ENCODE measurements at regions not wholly inside any gene's neighbourhood (a gene's known extent, or its start where the extent isn't known, plus 50 kb on each side); places are given as distances from the start of the nearest gene placed in this dataset.
A peak's percentile ranks its signal among the peaks of the same experiment; 100 is the strongest.

- no peak overlapping the region for H3K9ac ChIP-seq
- H3K27me3 ChIP-seq (ENCODE audit: insufficient read depth) = no peaks in the 10 kb centered on the region; the same call in 1 of the 2 replicates
- H3K9me2 ChIP-seq = no peaks in the 10 kb centered on the region
- CTCF ChIA-PET = interaction anchor here (1.2 to 4.2 kb wide), 2 partner anchors 28 to 264 kb away, joined by 3 to 21 read pairs; no protein-coding TSS in a partner anchor
- WGBS (ENCODE audit: low lambda C conversion rate) = 73% methylated on average over 10 of the region's 10 CpGs
- H4K20me1 ChIP-seq (ENCODE audit: insufficient read depth) = no peaks in the 10 kb centered on the region
- H3K36me3 ChIP-seq (replicated peaks in 1 of 2; ENCODE audit: control insufficient read depth in 1 of 2, insufficient read depth in 2 of 2, low read length in 1 of 2) = no peaks in the 10 kb centered on the region
- H3K4me2 ChIP-seq = no peak overlapping the region
- H3K79me2 ChIP-seq (ENCODE audit: insufficient read depth) = no peaks in the 10 kb centered on the region
- TF ChIP-seq, protein P1, sequence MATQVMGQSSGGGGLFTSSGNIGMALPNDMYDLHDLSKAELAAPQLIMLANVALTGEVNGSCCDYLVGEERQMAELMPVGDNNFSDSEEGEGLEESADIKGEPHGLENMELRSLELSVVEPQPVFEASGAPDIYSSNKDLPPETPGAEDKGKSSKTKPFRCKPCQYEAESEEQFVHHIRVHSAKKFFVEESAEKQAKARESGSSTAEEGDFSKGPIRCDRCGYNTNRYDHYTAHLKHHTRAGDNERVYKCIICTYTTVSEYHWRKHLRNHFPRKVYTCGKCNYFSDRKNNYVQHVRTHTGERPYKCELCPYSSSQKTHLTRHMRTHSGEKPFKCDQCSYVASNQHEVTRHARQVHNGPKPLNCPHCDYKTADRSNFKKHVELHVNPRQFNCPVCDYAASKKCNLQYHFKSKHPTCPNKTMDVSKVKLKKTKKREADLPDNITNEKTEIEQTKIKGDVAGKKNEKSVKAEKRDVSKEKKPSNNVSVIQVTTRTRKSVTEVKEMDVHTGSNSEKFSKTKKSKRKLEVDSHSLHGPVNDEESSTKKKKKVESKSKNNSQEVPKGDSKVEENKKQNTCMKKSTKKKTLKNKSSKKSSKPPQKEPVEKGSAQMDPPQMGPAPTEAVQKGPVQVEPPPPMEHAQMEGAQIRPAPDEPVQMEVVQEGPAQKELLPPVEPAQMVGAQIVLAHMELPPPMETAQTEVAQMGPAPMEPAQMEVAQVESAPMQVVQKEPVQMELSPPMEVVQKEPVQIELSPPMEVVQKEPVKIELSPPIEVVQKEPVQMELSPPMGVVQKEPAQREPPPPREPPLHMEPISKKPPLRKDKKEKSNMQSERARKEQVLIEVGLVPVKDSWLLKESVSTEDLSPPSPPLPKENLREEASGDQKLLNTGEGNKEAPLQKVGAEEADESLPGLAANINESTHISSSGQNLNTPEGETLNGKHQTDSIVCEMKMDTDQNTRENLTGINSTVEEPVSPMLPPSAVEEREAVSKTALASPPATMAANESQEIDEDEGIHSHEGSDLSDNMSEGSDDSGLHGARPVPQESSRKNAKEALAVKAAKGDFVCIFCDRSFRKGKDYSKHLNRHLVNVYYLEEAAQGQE (IDR thresholded peaks at IDR 0.05; ENCODE audit: low read depth, low read length) = no peak
- TF ChIP-seq, protein P2, sequence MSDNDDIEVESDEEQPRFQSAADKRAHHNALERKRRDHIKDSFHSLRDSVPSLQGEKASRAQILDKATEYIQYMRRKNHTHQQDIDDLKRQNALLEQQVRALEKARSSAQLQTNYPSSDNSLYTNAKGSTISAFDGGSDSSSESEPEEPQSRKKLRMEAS (IDR thresholded peaks at IDR 0.05; ENCODE audit: low read depth) = no peak
- TF ChIP-seq RFX5 (IDR thresholded peaks at IDR 0.05; ENCODE audit: low read length) = no peak
- no peak for TF ChIP-seq TEAD4 (IDR thresholded peaks at IDR 0.05; ENCODE audit: borderline replicate concordance, insufficient read depth)
- no peak for TF ChIP-seq YY1 (IDR thresholded peaks at IDR 0.05; ENCODE audit: low read depth)
- TF ChIP-seq POLR2AphosphoS5 (IDR thresholded peaks at IDR 0.05; ENCODE audit: low read depth, low read length) = no peak
- TF ChIP-seq CHD2 (IDR thresholded peaks at IDR 0.05; ENCODE audit: low read length, partially characterized antibody) = no peak
- no peak overlapping the region for H2AFZ ChIP-seq (ENCODE audit: low read depth)
- POLR2A ChIA-PET = no interaction called here
- no peak overlapping the region for H3K27ac ChIP-seq (ENCODE audit: low read depth in 2 of 2, low read length in 1 of 2)
- H3K4me1 ChIP-seq (ENCODE audit: control insufficient read depth in 1 of 2, insufficient read depth in 2 of 2, low read depth in 1 of 2, low read length in 1 of 2) = no peaks in the 10 kb centered on the region
- no peak for DNase-seq
- H3K4me3 ChIP-seq (ENCODE audit: low read depth in 2 of 2, low read length in 1 of 2) = no peak overlapping the region
- no peaks in the 10 kb centered on the region for H3K9me3 ChIP-seq
- H3F3A ChIP-seq (replicated peaks; ENCODE audit: insufficient read depth) = no peaks in the 10 kb centered on the region
Measured at GRCh38 chr2:11096591-11096990, 58.7 kb upstream of the SLC66A3 start.

DNA sequence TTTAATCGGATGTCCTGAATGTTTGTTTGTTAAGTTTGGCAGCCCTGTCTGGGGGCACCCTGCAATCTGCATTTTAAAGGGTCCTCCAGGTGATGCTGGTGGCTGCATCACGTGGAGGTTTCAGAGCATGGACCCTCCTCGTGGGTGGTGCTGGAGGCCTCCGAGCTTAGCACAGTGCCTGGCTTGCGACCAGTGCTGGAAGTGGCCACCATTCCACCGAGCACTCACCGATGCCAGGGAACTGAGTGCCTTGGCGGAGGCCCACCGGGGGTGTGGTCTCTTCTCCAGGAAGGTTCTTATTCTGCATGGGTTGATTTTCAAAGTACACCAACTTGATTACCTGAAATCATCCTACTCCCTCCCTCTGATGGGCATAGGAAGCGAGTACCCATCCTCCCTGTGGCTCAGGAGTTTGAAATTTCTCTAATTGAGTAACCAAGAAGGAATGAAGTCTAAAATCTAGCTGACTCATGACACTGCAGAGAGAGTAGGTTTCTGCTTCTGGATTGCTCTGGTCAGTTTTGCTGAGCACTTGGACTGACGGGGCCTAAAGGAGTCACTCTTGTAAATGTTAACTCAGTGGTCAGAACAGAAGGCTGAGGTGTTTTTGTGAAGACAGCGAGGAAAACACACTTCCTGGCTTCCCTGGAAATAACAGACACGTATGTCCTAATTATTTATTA is 58.1 kb upstream of the SLC66A3 start:
- H3K4me1 ChIP-seq (ENCODE audit: control insufficient read depth in 1 of 2, insufficient read depth in 2 of 2, low read depth in 1 of 2, low read length in 1 of 2) = no peaks in the 10 kb centered on the region
- H3K9me3 ChIP-seq = no peaks in the 10 kb centered on the region
- ChIA-PET CTCF (interaction anchor here (1.2 to 4.2 kb wide), 2 partner anchors 27 to 265 kb away, joined by 3 to 21 read pairs; no protein-coding TSS in a partner anchor), POLR2A (no interaction called here)
- H3K9ac ChIP-seq = no peak overlapping the region
- TF ChIP-seq, protein P2 (IDR thresholded peaks at IDR 0.05; ENCODE audit: low read depth) = no peak
- TF ChIP-seq GATA2 (CRISPR knock-in tag; IDR thresholded peaks at IDR 0.05) = no peak
- TF ChIP-seq MXI1 (IDR thresholded peaks at IDR 0.05; ENCODE audit: low read depth, low read length) = no peak
- TF ChIP-seq RAD21 (IDR thresholded peaks at IDR 0.05; ENCODE audit: low read length) = no peak
- TF ChIP-seq RFX5 (IDR thresholded peaks at IDR 0.05; ENCODE audit: low read length) = no peak
- TF ChIP-seq JUND (IDR thresholded peaks at IDR 0.05) = no peak; the same call in 1 of the 2 replicates
- TF ChIP-seq YY1 (IDR thresholded peaks at IDR 0.05; ENCODE audit: low read depth) = no peak
- no peak for TF ChIP-seq TCF12 (IDR thresholded peaks at IDR 0.05)
- TF ChIP-seq, protein P3, sequence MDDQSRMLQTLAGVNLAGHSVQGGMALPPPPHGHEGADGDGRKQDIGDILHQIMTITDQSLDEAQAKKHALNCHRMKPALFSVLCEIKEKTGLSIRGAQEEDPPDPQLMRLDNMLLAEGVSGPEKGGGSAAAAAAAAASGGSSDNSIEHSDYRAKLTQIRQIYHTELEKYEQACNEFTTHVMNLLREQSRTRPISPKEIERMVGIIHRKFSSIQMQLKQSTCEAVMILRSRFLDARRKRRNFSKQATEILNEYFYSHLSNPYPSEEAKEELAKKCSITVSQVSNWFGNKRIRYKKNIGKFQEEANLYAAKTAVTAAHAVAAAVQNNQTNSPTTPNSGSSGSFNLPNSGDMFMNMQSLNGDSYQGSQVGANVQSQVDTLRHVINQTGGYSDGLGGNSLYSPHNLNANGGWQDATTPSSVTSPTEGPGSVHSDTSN (IDR thresholded peaks at IDR 0.05) = 0 out of 2 replicates have a peak, but pooled peaks have one; percentile 7
- TF ChIP-seq CHD2 (IDR thresholded peaks at IDR 0.05; ENCODE audit: low read length, partially characterized antibody) = no peak
- peak; percentile 83; the same call in 1 of the 2 replicates for TF ChIP-seq FOSL2 (IDR thresholded peaks at IDR 0.05; ENCODE audit: borderline replicate concordance, low read depth)
- no peaks in the 10 kb centered on the region for H4K20me1 ChIP-seq (ENCODE audit: insufficient read depth)
- H3K79me2 ChIP-seq (ENCODE audit: insufficient read depth) = no peaks in the 10 kb centered on the region
- no peak overlapping the region for H3K4me3 ChIP-seq (ENCODE audit: low read depth in 2 of 2, low read length in 1 of 2)
- H3K9me2 ChIP-seq = no peaks in the 10 kb centered on the region
- no peaks in the 10 kb centered on the region for H3F3A ChIP-seq (replicated peaks; ENCODE audit: insufficient read depth)
- H3K36me3 ChIP-seq (replicated peaks in 1 of 2; ENCODE audit: control insufficient read depth in 1 of 2, insufficient read depth in 2 of 2, low read length in 1 of 2) = no peaks in the 10 kb centered on the region
- H2AFZ ChIP-seq (ENCODE audit: low read depth) = no peak overlapping the region
- no peak overlapping the region for H3K27ac ChIP-seq (ENCODE audit: low read depth in 2 of 2, low read length in 1 of 2)
- no peaks in the 10 kb centered on the region; the same call in 1 of the 2 replicates for H3K27me3 ChIP-seq (ENCODE audit: insufficient read depth)
- no peak for DNase-seq
- no peak overlapping the region for H3K4me2 ChIP-seq
- WGBS (ENCODE audit: low lambda C conversion rate) = 86% methylated on average over 12 of the region's 13 CpGs

Measured in SK-N-SH (cell line).